Natural killer cell treated with Interleukin-12 subunit alpha and Interleukin-12 subunit beta and Interleukin-15 and Interleukin-18, amount 100 ng/mL, for 72 hours (primary cell): ENCODE measurements at regions not wholly inside any gene's neighbourhood (a gene's known extent, or its start where the extent isn't known, plus 50 kb on each side); places are given as distances from the start of the nearest gene placed in this dataset.

Experiments
- ATAC-seq, 2 donors: fragments of 150-1000 bp; cut with Tn5 transposase in 1 of 2; sonication (Bioruptor Pico), chemical (Tn5 transposase) in 1 of 2; 2 replicates each; pipeline ENCODE4 v1.10.0; 2021
- DNase-seq: peaks from one replicate; pipeline ENCODE4 v3.0.0; 2022; ENCODE audit warnings: low spot score
- H3K27ac Mint-ChIP-seq, 2 donors: 1 replicate in 1 of 2; 2 replicates in 1 of 2; pipeline ENCODE4 v1.8.0; 2022; ENCODE audit warnings: mixed read lengths in 2 of 2, mild to moderate bottlenecking in 1 of 2, moderate library complexity in 1 of 2
- H3K27me3 Mint-ChIP-seq, 2 donors: 1 replicate in 1 of 2; 2 replicates in 1 of 2; pipeline ENCODE4 v1.8.0; 2022; ENCODE audit warnings: mixed read lengths in 2 of 2
- H3K36me3 Mint-ChIP-seq: one replicate; pipeline ENCODE4 v1.8.0; 2022; ENCODE audit warnings: mixed read lengths
- H3K4me1 Mint-ChIP-seq, 2 donors: 1 replicate in 1 of 2; 2 replicates in 1 of 2; pipeline ENCODE4 v1.8.0; 2022; ENCODE audit warnings: low read depth in 2 of 2, mixed read lengths in 2 of 2, mild to moderate bottlenecking in 1 of 2
- H3K4me3 Mint-ChIP-seq: one replicate; pipeline ENCODE4 v1.8.0; 2022; ENCODE audit warnings: mixed read lengths
- H3K9me3 Mint-ChIP-seq: 2 replicates; pipeline ENCODE4 v1.8.0; 2022; ENCODE audit warnings: mixed read lengths

- ATAC-seq (no peak), DNase-seq (no peak)
- no peaks in the 10 kb centered on the region for H3K36me3 Mint-ChIP-seq
- H3K27me3 Mint-ChIP-seq, result peaks cover 0 to 36% of the 10 kb centered on the region in 2 donors
- no peaks in the 10 kb centered on the region for H3K9me3 Mint-ChIP-seq
- H3K4me1 Mint-ChIP-seq, result no peaks in the 10 kb centered on the region
- no peak overlapping the region for H3K27ac Mint-ChIP-seq
- H3K4me3 Mint-ChIP-seq, result no peak overlapping the region
These were observed 50.7 kb upstream of the TNFRSF21 start for GRCh38 chr6:47360388-47360787.

- DNase-seq, result no peak
- Mint-ChIP-seq H3K4me3 (no peak overlapping the region), H3K27me3 (peaks cover 0 to 36% of the 10 kb centered on the region in 2 donors), H3K27ac (no peak overlapping the region), H3K4me1 (no peaks in the 10 kb centered on the region), H3K36me3 (no peaks in the 10 kb centered on the region), H3K9me3 (no peaks in the 10 kb centered on the region)
- no peak for ATAC-seq
These were observed 53.3 kb upstream of the TNFRSF21 start for GRCh38 chr6:47362857-47363461.

GRCh38 chr6:47363736-47364135 is 54.0 kb upstream of the TNFRSF21 start:
- Mint-ChIP-seq H3K27me3 (peaks cover 0 to 31% of the 10 kb centered on the region in 2 donors), H3K9me3 (no peaks in the 10 kb centered on the region), H3K27ac (no peak overlapping the region), H3K36me3 (no peaks in the 10 kb centered on the region), H3K4me3 (no peak overlapping the region), H3K4me1 (no peaks in the 10 kb centered on the region)
- ATAC-seq (no peak), DNase-seq (no peak)

GRCh38 chr6:47366335-47366890 is 56.7 kb upstream of the TNFRSF21 start:
- no peaks in the 10 kb centered on the region for H3K4me1 Mint-ChIP-seq
- peaks cover 0 to 19% of the 10 kb centered on the region in 2 donors for H3K27me3 Mint-ChIP-seq
- no peaks in the 10 kb centered on the region for H3K36me3 Mint-ChIP-seq
- ATAC-seq, result no peak
- H3K27ac Mint-ChIP-seq, result no peak overlapping the region
- no peak for DNase-seq
- H3K9me3 Mint-ChIP-seq, result no peaks in the 10 kb centered on the region
- H3K4me3 Mint-ChIP-seq, result no peak overlapping the region

GRCh38 chr6:47371139-47371869 is 61.6 kb upstream of the TNFRSF21 start:
- DNase-seq, result no peak
- Mint-ChIP-seq H3K4me1 (no peaks in the 10 kb centered on the region), H3K4me3 (no peak overlapping the region), H3K27ac (no peak overlapping the region), H3K27me3 (peaks cover 0 to 8% of the 10 kb centered on the region in 2 donors), H3K9me3 (no peaks in the 10 kb centered on the region), H3K36me3 (no peaks in the 10 kb centered on the region)
- peak in 1 of 2 donors; percentile 43 for ATAC-seq

GRCh38 chr6:47371870-47372255 is 62.2 kb upstream of the TNFRSF21 start:
- Mint-ChIP-seq H3K4me1 (no peaks in the 10 kb centered on the region), H3K9me3 (no peaks in the 10 kb centered on the region), H3K27ac (no peak overlapping the region), H3K27me3 (peaks cover 0 to 14% of the 10 kb centered on the region in 2 donors), H3K36me3 (no peaks in the 10 kb centered on the region), H3K4me3 (no peak overlapping the region)
- ATAC-seq (peak; percentile 9 to 36), DNase-seq (no peak)

- Mint-ChIP-seq H3K27me3 (peaks cover 0 to 14% of the 10 kb centered on the region in 2 donors), H3K4me1 (no peaks in the 10 kb centered on the region), H3K36me3 (no peaks in the 10 kb centered on the region), H3K9me3 (no peaks in the 10 kb centered on the region), H3K4me3 (no peak overlapping the region), H3K27ac (no peak overlapping the region)
- DNase-seq (no peak), ATAC-seq (no peak)
These were observed 62.6 kb upstream of the TNFRSF21 start for GRCh38 chr6:47372318-47372717.

- Mint-ChIP-seq H3K4me1 (no peaks in the 10 kb centered on the region), H3K27ac (no peak overlapping the region), H3K27me3 (peaks cover 3 to 25% of the 10 kb centered on the region in 2 donors), H3K4me3 (no peak overlapping the region), H3K9me3 (no peaks in the 10 kb centered on the region), H3K36me3 (no peaks in the 10 kb centered on the region)
- DNase-seq, result no peak
- ATAC-seq, result no peak
These were observed 65.7 kb upstream of the TNFRSF21 start for GRCh38 chr6:47375426-47375825.

- Mint-ChIP-seq H3K36me3 (no peaks in the 10 kb centered on the region), H3K4me3 (no peak overlapping the region), H3K4me1 (no peaks in the 10 kb centered on the region), H3K9me3 (no peaks in the 10 kb centered on the region), H3K27me3 (peaks cover 3 to 27% of the 10 kb centered on the region in 2 donors), H3K27ac (no peak overlapping the region)
- ATAC-seq (no peak), DNase-seq (no peak)
These were observed 67.2 kb upstream of the TNFRSF21 start for GRCh38 chr6:47376930-47377329.

GRCh38 chr6:47377971-47378370 is 68.3 kb upstream of the TNFRSF21 start:
- Mint-ChIP-seq H3K4me1 (no peaks in the 10 kb centered on the region), H3K27me3 (peaks cover 6 to 27% of the 10 kb centered on the region in 2 donors), H3K36me3 (no peaks in the 10 kb centered on the region), H3K27ac (no peak overlapping the region), H3K9me3 (no peaks in the 10 kb centered on the region), H3K4me3 (no peak overlapping the region)
- ATAC-seq (no peak), DNase-seq (no peak)

- no peak for DNase-seq
- Mint-ChIP-seq H3K36me3 (no peaks in the 10 kb centered on the region), H3K27ac (no peak overlapping the region), H3K4me3 (no peak overlapping the region), H3K27me3 (peaks cover 11 to 27% of the 10 kb centered on the region in 2 donors), H3K9me3 (no peaks in the 10 kb centered on the region), H3K4me1 (no peaks in the 10 kb centered on the region)
- ATAC-seq, result no peak
These were observed 69.6 kb upstream of the TNFRSF21 start for GRCh38 chr6:47379328-47379727.

- Mint-ChIP-seq H3K4me3 (no peak overlapping the region), H3K27ac (no peak overlapping the region), H3K36me3 (no peaks in the 10 kb centered on the region), H3K9me3 (no peaks in the 10 kb centered on the region), H3K4me1 (no peaks in the 10 kb centered on the region), H3K27me3 (peaks cover 11 to 27% of the 10 kb centered on the region in 2 donors)
- DNase-seq (no peak), ATAC-seq (no peak)
These were observed 70.5 kb upstream of the TNFRSF21 start for GRCh38 chr6:47380251-47380650.

GRCh38 chr6:47381036-47381435 is 71.3 kb upstream of the TNFRSF21 start:
- H3K4me1 Mint-ChIP-seq, result no peaks in the 10 kb centered on the region
- H3K9me3 Mint-ChIP-seq, result no peaks in the 10 kb centered on the region
- H3K4me3 Mint-ChIP-seq, result no peak overlapping the region
- ATAC-seq (no peak), DNase-seq (no peak)
- H3K27me3 Mint-ChIP-seq, result peaks cover 11 to 26% of the 10 kb centered on the region in 2 donors
- no peak overlapping the region for H3K27ac Mint-ChIP-seq
- H3K36me3 Mint-ChIP-seq, result no peaks in the 10 kb centered on the region

GRCh38 chr6:47383360-47383759 is 73.7 kb upstream of the TNFRSF21 start:
- no peak overlapping the region for H3K4me3 Mint-ChIP-seq
- H3K27ac Mint-ChIP-seq, result no peak overlapping the region
- no peaks in the 10 kb centered on the region for H3K4me1 Mint-ChIP-seq
- H3K9me3 Mint-ChIP-seq, result peaks cover 4% of the 10 kb centered on the region
- DNase-seq (no peak), ATAC-seq (no peak)
- peaks cover 6% of the 10 kb centered on the region for H3K36me3 Mint-ChIP-seq
- peaks cover 11 to 27% of the 10 kb centered on the region in 2 donors for H3K27me3 Mint-ChIP-seq
